A549 (cell line): ENCODE measurements at regions not wholly inside any gene's neighbourhood (a gene's known extent, or its start where the extent isn't known, plus 50 kb on each side); places are given as distances from the start of the nearest gene placed in this dataset.

Source experiments
- PHF8 ChIP-seq: fragments of 200-600 bp; sonication (generic); IDR thresholded peaks from 2 replicates; pipeline ENCODE4 v1.6.1; 2016; ENCODE audit warnings: low read depth, mild to moderate bottlenecking, antibody characterized with exemption, moderate library complexity, borderline replicate concordance
- SMC3 ChIP-seq: fragments of >200 bp; sonication (Bioruptor Twin); formaldehyde crosslinking; IDR thresholded peaks from 3 replicates; pipeline ENCODE4 v1.6.1; 2018; ENCODE audit warnings: inconsistent platforms
- TF ChIP-seq, protein P1 (sequence below): fragments of >200 bp; sonication (Bioruptor Twin); formaldehyde crosslinking; IDR thresholded peaks from 3 replicates; pipeline ENCODE4 v1.5.1; 2016

DNA sequence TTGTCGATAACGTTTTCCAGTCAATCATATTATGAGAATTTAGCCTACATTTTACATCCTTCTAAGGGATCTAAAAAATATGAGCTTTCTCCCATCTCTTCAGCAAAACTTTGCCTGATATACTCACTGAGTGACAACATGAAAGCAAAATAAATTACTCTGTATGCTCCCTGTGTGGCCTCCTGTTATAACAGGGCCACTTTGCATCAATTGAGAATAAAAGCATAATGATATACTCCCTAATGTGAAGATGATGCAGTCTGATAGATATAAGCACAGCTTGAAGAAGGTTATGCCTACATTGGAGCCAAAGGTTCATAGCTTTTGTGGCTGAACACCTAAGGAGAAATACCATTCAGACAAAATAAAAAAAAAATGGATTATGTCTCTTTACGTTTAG is 561.3 kb upstream of the ZNF717 start:
- TF ChIP-seq, protein P1, sequence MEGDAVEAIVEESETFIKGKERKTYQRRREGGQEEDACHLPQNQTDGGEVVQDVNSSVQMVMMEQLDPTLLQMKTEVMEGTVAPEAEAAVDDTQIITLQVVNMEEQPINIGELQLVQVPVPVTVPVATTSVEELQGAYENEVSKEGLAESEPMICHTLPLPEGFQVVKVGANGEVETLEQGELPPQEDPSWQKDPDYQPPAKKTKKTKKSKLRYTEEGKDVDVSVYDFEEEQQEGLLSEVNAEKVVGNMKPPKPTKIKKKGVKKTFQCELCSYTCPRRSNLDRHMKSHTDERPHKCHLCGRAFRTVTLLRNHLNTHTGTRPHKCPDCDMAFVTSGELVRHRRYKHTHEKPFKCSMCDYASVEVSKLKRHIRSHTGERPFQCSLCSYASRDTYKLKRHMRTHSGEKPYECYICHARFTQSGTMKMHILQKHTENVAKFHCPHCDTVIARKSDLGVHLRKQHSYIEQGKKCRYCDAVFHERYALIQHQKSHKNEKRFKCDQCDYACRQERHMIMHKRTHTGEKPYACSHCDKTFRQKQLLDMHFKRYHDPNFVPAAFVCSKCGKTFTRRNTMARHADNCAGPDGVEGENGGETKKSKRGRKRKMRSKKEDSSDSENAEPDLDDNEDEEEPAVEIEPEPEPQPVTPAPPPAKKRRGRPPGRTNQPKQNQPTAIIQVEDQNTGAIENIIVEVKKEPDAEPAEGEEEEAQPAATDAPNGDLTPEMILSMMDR, result no peak
- TF ChIP-seq SMC3, result no peak
- TF ChIP-seq PHF8, result no peak
